Hematopoietic multipotent progenitor cell treated with erythropoietin and hydrocortisone succinate and interleukin-3 and kit ligand, for 4 days (in vitro differentiated cells): ENCODE measurements at regions not wholly inside any gene's neighbourhood (a gene's known extent, or its start where the extent isn't known, plus 50 kb on each side); places are given as distances from the start of the nearest gene placed in this dataset.

Experiments
- DNase-seq: peaks from one replicate; pipeline ENCODE4 v3.0.0-alpha.2; 2015

DNA sequence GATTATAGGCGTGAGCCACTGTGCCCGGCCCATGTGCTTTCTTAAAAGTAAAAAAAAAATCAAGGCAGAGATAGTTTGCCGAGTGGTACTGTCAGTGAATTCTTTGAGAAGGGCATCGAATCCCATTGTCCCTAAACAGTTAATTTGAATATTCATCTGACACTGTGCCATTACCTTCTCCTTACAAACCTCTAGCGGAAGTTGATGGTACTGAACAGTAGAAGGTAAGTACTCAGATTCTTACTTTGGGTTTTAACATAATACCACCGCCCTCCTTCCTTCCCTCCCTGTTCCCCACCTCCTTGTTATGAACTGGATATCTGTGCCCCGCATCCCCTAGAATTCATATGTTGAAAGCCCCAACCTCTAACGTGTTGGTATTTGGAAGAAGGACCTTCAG lies 58.2 kb upstream of the CLMP start:
- DNase-seq, result no peak

DNA sequence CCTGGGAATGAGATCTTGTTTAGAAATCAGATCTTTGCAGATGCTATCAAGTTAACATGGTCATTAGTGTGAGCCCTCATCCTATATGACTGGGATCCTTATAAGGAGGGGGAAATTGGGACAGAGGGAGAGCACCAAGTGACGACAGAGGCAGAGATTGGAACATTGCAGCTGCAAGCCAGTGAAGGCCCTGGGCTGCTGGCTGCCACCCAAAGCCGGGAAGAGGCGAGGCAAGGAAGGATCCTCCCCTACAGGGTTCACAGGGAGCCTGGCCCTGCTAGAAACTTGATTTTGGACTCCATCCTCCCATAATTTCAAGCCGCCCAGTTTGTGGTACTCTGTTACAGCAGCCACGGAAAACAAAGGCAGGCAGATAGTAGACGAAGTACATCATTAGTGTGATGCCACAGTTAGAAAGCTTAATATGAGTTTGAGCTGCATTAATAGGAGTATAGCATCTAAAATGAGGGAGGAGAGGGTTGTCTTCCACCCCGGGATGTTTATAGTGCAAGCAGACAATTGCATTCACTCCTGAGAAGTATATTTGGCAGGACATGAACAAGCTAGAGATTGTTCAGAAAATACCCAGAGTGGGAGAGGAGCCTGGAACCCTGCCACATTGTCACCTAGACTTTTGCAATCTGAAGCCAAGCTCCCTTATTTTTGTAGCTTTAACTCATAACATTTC lies 56.8 kb upstream of the CLMP start:
- DNase-seq, result no peak

DNA sequence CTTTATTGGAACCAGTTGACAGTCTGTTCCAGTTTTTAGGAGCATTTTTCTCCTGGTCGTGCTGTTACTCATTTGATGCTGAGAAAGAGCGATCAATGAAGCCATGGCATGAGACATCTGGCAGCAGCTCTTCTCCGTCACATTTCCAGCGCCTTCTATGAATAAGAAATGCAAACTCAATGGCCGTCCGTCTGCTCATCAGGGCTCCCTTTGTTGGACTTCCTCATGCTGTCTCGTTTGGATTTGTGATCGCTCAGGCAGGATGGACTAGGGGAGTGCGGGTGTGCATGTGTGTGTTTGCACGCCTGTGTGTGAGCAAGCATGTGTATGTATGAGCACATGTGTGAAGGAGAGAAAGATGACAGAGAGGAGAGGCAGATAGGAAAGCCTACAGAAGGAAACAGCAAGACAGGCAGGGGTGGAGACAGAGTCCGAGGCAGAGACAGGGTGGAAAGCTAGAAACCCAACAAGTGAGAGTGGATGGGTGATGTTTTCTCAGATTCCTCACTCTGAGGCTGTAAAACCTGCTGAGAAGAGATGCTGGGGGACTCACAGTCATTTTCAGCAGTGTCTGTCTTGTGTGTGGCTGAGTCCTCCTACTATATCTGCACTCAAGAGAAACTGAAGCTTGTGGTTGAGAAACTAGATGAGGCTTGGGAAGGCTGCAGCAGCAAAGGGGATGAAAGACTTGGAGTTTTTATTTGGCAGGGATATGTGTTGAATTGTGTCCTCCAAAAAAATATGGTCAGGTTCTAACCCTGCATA lies 56.0 kb upstream of the CLMP start:
- no peak for DNase-seq

DNA sequence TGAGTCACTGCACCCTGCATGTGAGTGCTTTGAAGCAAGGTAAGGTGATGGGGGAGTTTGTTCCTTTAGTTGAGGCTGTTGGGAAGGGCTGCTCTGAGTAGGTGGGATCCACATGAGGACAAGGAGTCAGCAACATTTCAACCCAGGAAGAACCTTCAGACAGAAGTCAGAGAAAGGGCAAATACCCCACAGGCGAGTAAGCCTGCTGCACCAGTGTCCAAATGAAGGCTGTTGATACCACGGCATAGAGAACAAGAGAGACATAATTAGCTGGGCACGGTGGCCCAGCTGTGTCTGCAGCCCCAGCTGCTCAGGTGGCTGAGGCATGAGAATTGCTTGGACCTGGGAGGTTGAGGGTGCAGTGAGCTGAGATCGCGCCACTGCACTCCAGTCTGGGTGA lies 54.3 kb upstream of the CLMP start:
- no peak for DNase-seq

- no peak for DNase-seq
Measured at GRCh38 chr11:123247813-123248379, 52.8 kb upstream of the CLMP start.

- DNase-seq, result no peak
Measured at GRCh38 chr11:123247496-123247799, 52.4 kb upstream of the CLMP start.

GRCh38 chr11:123246749-123247495 lies 51.9 kb upstream of the CLMP start:
- peak; percentile 87 for DNase-seq

DNA sequence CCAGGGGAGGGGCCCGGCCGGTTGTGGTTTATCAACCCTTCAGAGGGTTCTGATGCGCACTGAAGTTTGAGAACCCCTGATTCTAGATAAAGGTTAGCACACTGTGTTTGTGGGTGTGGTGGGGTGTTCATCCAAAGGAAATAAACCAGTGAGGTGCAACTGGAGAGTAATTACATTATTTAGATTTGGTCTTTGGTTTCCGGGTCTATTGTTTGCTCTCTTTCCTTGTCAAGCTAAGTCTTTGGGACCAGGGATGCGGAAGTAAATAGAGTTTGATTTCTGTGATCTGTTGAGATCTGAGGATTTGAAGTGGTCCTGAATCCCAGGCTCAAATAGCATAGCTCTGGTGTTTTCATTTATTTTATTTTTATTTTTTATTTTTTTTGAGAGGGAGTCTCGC lies 50.5 kb upstream of the CLMP start:
- no peak for DNase-seq
